ENCODE measurements at regions not wholly inside any gene's neighbourhood (a gene's known extent, or its start where the extent isn't known, plus 50 kb on each side); places are given as distances from the start of the nearest gene placed in this dataset.

- TF ChIP-seq SMAD1 (IDR thresholded peaks at IDR 0.05; ENCODE audit: low read depth, partially characterized antibody) (no peak), ZNF24 (IDR thresholded peaks at IDR 0.05) (no peak), YBX1 (IDR thresholded peaks at IDR 0.05) (no peak), NRF1 (conservative IDR thresholded peaks at IDR 0.05; ENCODE audit: low read depth, low read length) (no peak), PAX8 (IDR thresholded peaks at IDR 0.05) (no peak), TCF12 (IDR thresholded peaks at IDR 0.05; ENCODE audit: low read depth, low read length) (no peak), NR2C1 (IDR thresholded peaks at IDR 0.05) (no peak), CREB1 (IDR thresholded peaks at IDR 0.05; ENCODE audit: low read depth) (no peak), JUND (IDR thresholded peaks at IDR 0.05; ENCODE audit: low read depth, low read length) (no peak), HDAC2 (IDR thresholded peaks at IDR 0.05) (no peak)
- TF ChIP-seq, protein P1, sequence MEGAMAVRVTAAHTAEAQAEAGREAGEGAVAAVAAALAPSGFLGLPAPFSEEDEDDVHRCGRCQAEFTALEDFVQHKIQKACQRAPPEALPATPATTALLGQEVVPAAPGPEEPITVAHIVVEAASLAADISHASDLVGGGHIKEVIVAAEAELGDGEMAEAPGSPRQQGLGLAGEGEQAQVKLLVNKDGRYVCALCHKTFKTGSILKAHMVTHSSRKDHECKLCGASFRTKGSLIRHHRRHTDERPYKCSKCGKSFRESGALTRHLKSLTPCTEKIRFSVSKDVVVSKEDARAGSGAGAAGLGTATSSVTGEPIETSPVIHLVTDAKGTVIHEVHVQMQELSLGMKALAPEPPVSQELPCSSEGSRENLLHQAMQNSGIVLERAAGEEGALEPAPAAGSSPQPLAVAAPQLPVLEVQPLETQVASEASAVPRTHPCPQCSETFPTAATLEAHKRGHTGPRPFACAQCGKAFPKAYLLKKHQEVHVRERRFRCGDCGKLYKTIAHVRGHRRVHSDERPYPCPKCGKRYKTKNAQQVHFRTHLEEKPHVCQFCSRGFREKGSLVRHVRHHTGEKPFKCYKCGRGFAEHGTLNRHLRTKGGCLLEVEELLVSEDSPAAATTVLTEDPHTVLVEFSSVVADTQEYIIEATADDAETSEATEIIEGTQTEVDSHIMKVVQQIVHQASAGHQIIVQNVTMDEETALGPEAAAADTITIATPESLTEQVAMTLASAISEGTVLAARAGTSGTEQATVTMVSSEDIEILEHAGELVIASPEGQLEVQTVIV (IDR thresholded peaks at IDR 0.05; ENCODE audit: borderline replicate concordance, partially characterized antibody) = no peak
- TF ChIP-seq, protein P2, sequence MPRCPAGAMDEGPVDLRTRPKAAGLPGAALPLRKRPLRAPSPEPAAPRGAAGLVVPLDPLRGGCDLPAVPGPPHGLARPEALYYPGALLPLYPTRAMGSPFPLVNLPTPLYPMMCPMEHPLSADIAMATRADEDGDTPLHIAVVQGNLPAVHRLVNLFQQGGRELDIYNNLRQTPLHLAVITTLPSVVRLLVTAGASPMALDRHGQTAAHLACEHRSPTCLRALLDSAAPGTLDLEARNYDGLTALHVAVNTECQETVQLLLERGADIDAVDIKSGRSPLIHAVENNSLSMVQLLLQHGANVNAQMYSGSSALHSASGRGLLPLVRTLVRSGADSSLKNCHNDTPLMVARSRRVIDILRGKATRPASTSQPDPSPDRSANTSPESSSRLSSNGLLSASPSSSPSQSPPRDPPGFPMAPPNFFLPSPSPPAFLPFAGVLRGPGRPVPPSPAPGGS (IDR thresholded peaks at IDR 0.05; ENCODE audit: borderline replicate concordance, insufficient read depth, low read depth, low read length, poor library complexity, severe bottlenecking) = no peak
- Histone ChIP-seq H3K27me3 (replicated peaks in 1 of 2; ENCODE audit: control insufficient read depth in 2 of 2, insufficient read depth in 2 of 2, low read length in 1 of 2) (no peaks in the 10 kb centered on the region), H2AFZ (ENCODE audit: control insufficient read depth, low read depth, low read length) (no peak overlapping the region), H4K20me1 (ENCODE audit: control insufficient read depth, insufficient read depth) (no peaks in the 10 kb centered on the region), H3K27ac (ENCODE audit: control insufficient read depth, insufficient read depth) (no peak overlapping the region), H3K79me2 (ENCODE audit: control insufficient read depth, insufficient read depth, low read length) (no peaks in the 10 kb centered on the region), H3K4me3 (no peak overlapping the region), H3K9me3 (replicated peaks; ENCODE audit: control insufficient read depth, insufficient read depth, low read length) (no peaks in the 10 kb centered on the region), H3K9ac (ENCODE audit: control insufficient read depth, insufficient read depth, low read length) (no peak overlapping the region), H3K4me2 (ENCODE audit: control insufficient read depth, insufficient read depth) (no peak overlapping the region), H3K36me3 (ENCODE audit: control insufficient read depth in 2 of 2, insufficient read depth in 2 of 2, low read length in 1 of 2) (no peaks in the 10 kb centered on the region), H3K4me1 (ENCODE audit: control insufficient read depth, insufficient read depth, low read length) (no peaks in the 10 kb centered on the region)
- no TSS peak for BruUV-seq (replicated peaks)
- POLR2A ChIA-PET = no interaction called here
- 0% methylated on average over 1 of the region's 1 CpG for whole genome bisulfite sequencing (ENCODE audit: insufficient coverage, insufficient replicate concordance, low lambda C conversion rate, missing lambda C conversion rate)
- SMC1A ChIA-PET (ENCODE audit: uncharacterized antibody, unreplicated experiment) = interaction anchor here (0.7 to 2.1 kb wide), 4 partner anchors 9 to 19 kb away, joined by 3 to 5 read pairs (median 4); no protein-coding TSS in a partner anchor
- DNase-seq (ENCODE audit: low read depth, low spot score) (no peak), FAIRE-seq (no peak), ATAC-seq (no peak)
- RAD21 ChIA-PET (ENCODE audit: unreplicated experiment) = no interaction called here
- CTCF ChIA-PET = no interaction called here
- intact Hi-C loops (cut with micrococcal nuclease; ENCODE audit: unreplicated experiment) (no loop called here), in situ Hi-C loops (cut with MboI) (no loop called here)
These were observed 114.4 kb upstream of the NOL4 start for GRCh38 chr18:34339155-34339554.

Data from GM12878 (cell line).